ENCODE measurements at regions not wholly inside any gene's neighbourhood (a gene's known extent, or its start where the extent isn't known, plus 50 kb on each side); places are given as distances from the start of the nearest gene placed in this dataset.
"Not testable (repeated sequence)": the region's sequence is repeated elsewhere in the genome, so short reads cannot be mapped to it uniquely, and the experiment has no call there.

- Histone ChIP-seq H3K36me3 (ENCODE audit: control insufficient read depth in 2 of 2, insufficient read depth in 2 of 2, low read length in 2 of 2) (no peaks in the 10 kb centered on the region), H3K27ac (ENCODE audit: low read depth in 2 of 2, low read length in 2 of 2) (no peak overlapping the region), H3K27me3 (ENCODE audit: control insufficient read depth in 2 of 2, insufficient read depth in 2 of 2, low read length in 2 of 2) (no peaks in the 10 kb centered on the region), H3K4me3 (ENCODE audit: low read length in 2 of 2) (no peak overlapping the region), H3K9ac (ENCODE audit: low read depth in 1 of 2, low read length in 2 of 2) (no peak overlapping the region), H3K9me3 (ENCODE audit: control insufficient read depth in 2 of 2, low read length in 2 of 2) (no peaks in the 10 kb centered on the region), H3K4me1 (ENCODE audit: control insufficient read depth in 2 of 2, insufficient read depth in 2 of 2, low read length in 2 of 2) (no peaks in the 10 kb centered on the region)
These were observed 478.0 kb upstream of the ATP11B start for GRCh38 chr3:182315313-182315712.

- Histone ChIP-seq H3K9me3 (ENCODE audit: control insufficient read depth in 2 of 2, low read length in 2 of 2) (no peaks in the 10 kb centered on the region), H3K9ac (ENCODE audit: low read depth in 1 of 2, low read length in 2 of 2) (no peak overlapping the region), H3K36me3 (ENCODE audit: control insufficient read depth in 2 of 2, insufficient read depth in 2 of 2, low read length in 2 of 2) (no peaks in the 10 kb centered on the region), H3K4me1 (ENCODE audit: control insufficient read depth in 2 of 2, insufficient read depth in 2 of 2, low read length in 2 of 2) (no peaks in the 10 kb centered on the region), H3K27me3 (ENCODE audit: control insufficient read depth in 2 of 2, insufficient read depth in 2 of 2, low read length in 2 of 2) (no peaks in the 10 kb centered on the region), H3K27ac (ENCODE audit: low read depth in 2 of 2, low read length in 2 of 2) (no peak overlapping the region), H3K4me3 (ENCODE audit: low read length in 2 of 2) (no peak overlapping the region)
These were observed 470.1 kb upstream of the ATP11B start for GRCh38 chr3:182323126-182323700.

GRCh38 chr3:182323898-182324297, 469.4 kb upstream of the ATP11B start:
- Histone ChIP-seq H3K4me3 (ENCODE audit: low read length in 2 of 2) (no peak overlapping the region), H3K36me3 (ENCODE audit: control insufficient read depth in 2 of 2, insufficient read depth in 2 of 2, low read length in 2 of 2) (no peaks in the 10 kb centered on the region), H3K9me3 (ENCODE audit: control insufficient read depth in 2 of 2, low read length in 2 of 2) (no peaks in the 10 kb centered on the region), H3K27me3 (ENCODE audit: control insufficient read depth in 2 of 2, insufficient read depth in 2 of 2, low read length in 2 of 2) (no peaks in the 10 kb centered on the region), H3K27ac (ENCODE audit: low read depth in 2 of 2, low read length in 2 of 2) (no peak overlapping the region), H3K9ac (ENCODE audit: low read depth in 1 of 2, low read length in 2 of 2) (no peak overlapping the region), H3K4me1 (ENCODE audit: control insufficient read depth in 2 of 2, insufficient read depth in 2 of 2, low read length in 2 of 2) (no peaks in the 10 kb centered on the region)

GRCh38 chr3:182325213-182325950, 467.9 kb upstream of the ATP11B start:
- no peaks in the 10 kb centered on the region for H3K36me3 ChIP-seq (ENCODE audit: control insufficient read depth in 2 of 2, insufficient read depth in 2 of 2, low read length in 2 of 2)
- H3K27ac ChIP-seq (ENCODE audit: low read depth in 2 of 2, low read length in 2 of 2): no peak overlapping the region
- no peaks in the 10 kb centered on the region for H3K9me3 ChIP-seq (ENCODE audit: control insufficient read depth in 2 of 2, low read length in 2 of 2)
- no peaks in the 10 kb centered on the region for H3K27me3 ChIP-seq (ENCODE audit: control insufficient read depth in 2 of 2, insufficient read depth in 2 of 2, low read length in 2 of 2)
- no peak overlapping the region for H3K9ac ChIP-seq (ENCODE audit: low read depth in 1 of 2, low read length in 2 of 2)
- H3K4me1 ChIP-seq (ENCODE audit: control insufficient read depth in 2 of 2, insufficient read depth in 2 of 2, low read length in 2 of 2): no peaks in the 10 kb centered on the region
- no peak overlapping the region for H3K4me3 ChIP-seq (ENCODE audit: low read length in 2 of 2)

- no peak overlapping the region for H3K27ac ChIP-seq (ENCODE audit: low read depth in 2 of 2, low read length in 2 of 2)
- H3K4me1 ChIP-seq (ENCODE audit: control insufficient read depth in 2 of 2, insufficient read depth in 2 of 2, low read length in 2 of 2): no peaks in the 10 kb centered on the region
- H3K4me3 ChIP-seq (ENCODE audit: low read length in 2 of 2): no peak overlapping the region
- H3K9ac ChIP-seq (ENCODE audit: low read depth in 1 of 2, low read length in 2 of 2): no peak overlapping the region
- H3K9me3 ChIP-seq (ENCODE audit: control insufficient read depth in 2 of 2, low read length in 2 of 2): no peaks in the 10 kb centered on the region
- no peaks in the 10 kb centered on the region for H3K27me3 ChIP-seq (ENCODE audit: control insufficient read depth in 2 of 2, insufficient read depth in 2 of 2, low read length in 2 of 2)
- no peaks in the 10 kb centered on the region for H3K36me3 ChIP-seq (ENCODE audit: control insufficient read depth in 2 of 2, insufficient read depth in 2 of 2, low read length in 2 of 2)
These were observed 466.1 kb upstream of the ATP11B start for GRCh38 chr3:182327196-182327681.

GRCh38 chr3:182330646-182331045, 462.7 kb upstream of the ATP11B start:
- Histone ChIP-seq H3K9me3 (ENCODE audit: control insufficient read depth in 2 of 2, low read length in 2 of 2) (no peaks in the 10 kb centered on the region), H3K4me3 (ENCODE audit: low read length in 2 of 2) (no peak overlapping the region), H3K36me3 (ENCODE audit: control insufficient read depth in 2 of 2, insufficient read depth in 2 of 2, low read length in 2 of 2) (no peaks in the 10 kb centered on the region), H3K4me1 (ENCODE audit: control insufficient read depth in 2 of 2, insufficient read depth in 2 of 2, low read length in 2 of 2) (no peaks in the 10 kb centered on the region), H3K27ac (ENCODE audit: low read depth in 2 of 2, low read length in 2 of 2) (no peak overlapping the region), H3K27me3 (ENCODE audit: control insufficient read depth in 2 of 2, insufficient read depth in 2 of 2, low read length in 2 of 2) (no peaks in the 10 kb centered on the region), H3K9ac (ENCODE audit: low read depth in 1 of 2, low read length in 2 of 2) (no peak overlapping the region)

GRCh38 chr3:182331341-182331740, 462.0 kb upstream of the ATP11B start:
- Histone ChIP-seq H3K27me3 (ENCODE audit: control insufficient read depth in 2 of 2, insufficient read depth in 2 of 2, low read length in 2 of 2) (no peaks in the 10 kb centered on the region), H3K9ac (ENCODE audit: low read depth in 1 of 2, low read length in 2 of 2) (no peak overlapping the region), H3K4me3 (ENCODE audit: low read length in 2 of 2) (no peak overlapping the region), H3K9me3 (ENCODE audit: control insufficient read depth in 2 of 2, low read length in 2 of 2) (no peaks in the 10 kb centered on the region), H3K4me1 (ENCODE audit: control insufficient read depth in 2 of 2, insufficient read depth in 2 of 2, low read length in 2 of 2) (no peaks in the 10 kb centered on the region), H3K27ac (ENCODE audit: low read depth in 2 of 2, low read length in 2 of 2) (no peak overlapping the region), H3K36me3 (ENCODE audit: control insufficient read depth in 2 of 2, insufficient read depth in 2 of 2, low read length in 2 of 2) (no peaks in the 10 kb centered on the region)

GRCh38 chr3:182342252-182342651, 451.1 kb upstream of the ATP11B start:
- Histone ChIP-seq H3K36me3 (ENCODE audit: control insufficient read depth in 2 of 2, insufficient read depth in 2 of 2, low read length in 2 of 2) (no peaks in the 10 kb centered on the region), H3K4me1 (ENCODE audit: control insufficient read depth in 2 of 2, insufficient read depth in 2 of 2, low read length in 2 of 2) (no peaks in the 10 kb centered on the region), H3K9ac (ENCODE audit: low read depth in 1 of 2, low read length in 2 of 2) (no peak overlapping the region), H3K4me3 (ENCODE audit: low read length in 2 of 2) (no peak overlapping the region), H3K9me3 (ENCODE audit: control insufficient read depth in 2 of 2, low read length in 2 of 2) (no peaks in the 10 kb centered on the region), H3K27me3 (ENCODE audit: control insufficient read depth in 2 of 2, insufficient read depth in 2 of 2, low read length in 2 of 2) (no peaks in the 10 kb centered on the region), H3K27ac (ENCODE audit: low read depth in 2 of 2, low read length in 2 of 2) (no peak overlapping the region)

- H3K9me3 ChIP-seq (ENCODE audit: control insufficient read depth in 2 of 2, low read length in 2 of 2); H3K36me3 ChIP-seq (ENCODE audit: control insufficient read depth in 2 of 2, insufficient read depth in 2 of 2, low read length in 2 of 2); H3K27ac ChIP-seq (ENCODE audit: low read depth in 2 of 2, low read length in 2 of 2); H3K27me3 ChIP-seq (ENCODE audit: control insufficient read depth in 2 of 2, insufficient read depth in 2 of 2, low read length in 2 of 2); H3K4me1 ChIP-seq (ENCODE audit: control insufficient read depth in 2 of 2, insufficient read depth in 2 of 2, low read length in 2 of 2); H3K9ac ChIP-seq (ENCODE audit: low read depth in 1 of 2, low read length in 2 of 2); H3K4me3 ChIP-seq (ENCODE audit: low read length in 2 of 2): not testable (repeated sequence)
These were observed 449.3 kb upstream of the ATP11B start for GRCh38 chr3:182344026-182344425.

- H3K36me3 ChIP-seq (ENCODE audit: control insufficient read depth in 2 of 2, insufficient read depth in 2 of 2, low read length in 2 of 2): no peaks in the 10 kb centered on the region
- H3K4me1 ChIP-seq (ENCODE audit: control insufficient read depth in 2 of 2, insufficient read depth in 2 of 2, low read length in 2 of 2): no peaks in the 10 kb centered on the region
- H3K9ac ChIP-seq (ENCODE audit: low read depth in 1 of 2, low read length in 2 of 2): no peak overlapping the region
- H3K9me3 ChIP-seq (ENCODE audit: control insufficient read depth in 2 of 2, low read length in 2 of 2): no peaks in the 10 kb centered on the region
- H3K27me3 ChIP-seq (ENCODE audit: control insufficient read depth in 2 of 2, insufficient read depth in 2 of 2, low read length in 2 of 2): no peaks in the 10 kb centered on the region
- H3K4me3 ChIP-seq (ENCODE audit: low read length in 2 of 2): no peak overlapping the region
- H3K27ac ChIP-seq (ENCODE audit: low read depth in 2 of 2, low read length in 2 of 2): no peak overlapping the region
These were observed 444.3 kb upstream of the ATP11B start for GRCh38 chr3:182349051-182349450.
